ENCODE measurements at regions not wholly inside any gene's neighbourhood (a gene's known extent, or its start where the extent isn't known, plus 50 kb on each side); places are given as distances from the start of the nearest gene placed in this dataset.

- no peaks in the 10 kb centered on the region for H3K27me3 ChIP-seq (ENCODE audit: control insufficient read depth in 4 of 4, insufficient read depth in 4 of 4, low read length in 3 of 4)
- 90% methylated on average over 1 of the region's 1 CpG for WGBS
- no peaks in the 10 kb centered on the region for H3K36me3 ChIP-seq (ENCODE audit: control insufficient read depth in 4 of 4, insufficient read depth in 3 of 4, low read depth in 1 of 4, low read length in 3 of 4)
- H3K9me3 ChIP-seq (ENCODE audit: control insufficient read depth in 4 of 4, low read length in 3 of 4), result no peaks in the 10 kb centered on the region
- DNase-seq (ENCODE audit: low spot score), result no peak
- no peak overlapping the region for H3K4me3 ChIP-seq (ENCODE audit: low read depth in 1 of 3, low read length in 3 of 3)
- H3K4me1 ChIP-seq (ENCODE audit: control insufficient read depth in 4 of 4, insufficient read depth in 4 of 4, low read length in 3 of 4), result no peaks in the 10 kb centered on the region
- H3K9ac ChIP-seq (ENCODE audit: low read depth in 1 of 2, low read length in 2 of 2), result no peak overlapping the region
- no peak for TF ChIP-seq FOXA1 (IDR thresholded peaks at IDR 0.05)
- TF ChIP-seq SP1 (IDR thresholded peaks at IDR 0.05), result no peak
- TF ChIP-seq JUND (IDR thresholded peaks at IDR 0.05), result no peak
- no peak for TF ChIP-seq YY1 (IDR thresholded peaks at IDR 0.05)
- no peak for TF ChIP-seq ZBTB33 (IDR thresholded peaks at IDR 0.05)
- no peak for TF ChIP-seq NR2F2 (IDR thresholded peaks at IDR 0.05)
- no peak for TF ChIP-seq RXRA (IDR thresholded peaks at IDR 0.05)
- no peak for TF ChIP-seq HNF4A (conservative IDR thresholded peaks at IDR 0.05)
- no peak for TF ChIP-seq HNF4G (IDR thresholded peaks at IDR 0.05)
- no peak for TF ChIP-seq TAF1 (conservative IDR thresholded peaks at IDR 0.05)
- no peak for TF ChIP-seq REST (IDR thresholded peaks at IDR 0.05)
- H3K27ac ChIP-seq (ENCODE audit: low read depth in 1 of 2, low read length in 2 of 2), result no peak overlapping the region
These were observed 811.6 kb upstream of the ZNF608 start for GRCh38 chr5:125558016-125558415.

GRCh38 chr5:125558466-125558865, 812.0 kb upstream of the ZNF608 start:
- Histone ChIP-seq H3K27me3 (ENCODE audit: control insufficient read depth in 4 of 4, insufficient read depth in 4 of 4, low read length in 3 of 4) (no peaks in the 10 kb centered on the region), H3K27ac (ENCODE audit: low read depth in 1 of 2, low read length in 2 of 2) (no peak overlapping the region), H3K4me1 (ENCODE audit: control insufficient read depth in 4 of 4, insufficient read depth in 4 of 4, low read length in 3 of 4) (no peaks in the 10 kb centered on the region), H3K9ac (ENCODE audit: low read depth in 1 of 2, low read length in 2 of 2) (no peak overlapping the region), H3K9me3 (ENCODE audit: control insufficient read depth in 4 of 4, low read length in 3 of 4) (no peaks in the 10 kb centered on the region), H3K4me3 (ENCODE audit: low read depth in 1 of 3, low read length in 3 of 3) (no peak overlapping the region), H3K36me3 (ENCODE audit: control insufficient read depth in 4 of 4, insufficient read depth in 3 of 4, low read depth in 1 of 4, low read length in 3 of 4) (no peaks in the 10 kb centered on the region)
- WGBS, result 90% methylated on average over 3 of the region's 3 CpGs
- TF ChIP-seq REST (IDR thresholded peaks at IDR 0.05), result no peak
- no peak for TF ChIP-seq HNF4A (conservative IDR thresholded peaks at IDR 0.05)
- TF ChIP-seq JUND (IDR thresholded peaks at IDR 0.05), result no peak
- TF ChIP-seq SP1 (IDR thresholded peaks at IDR 0.05), result no peak
- no peak for TF ChIP-seq FOXA2 (IDR thresholded peaks at IDR 0.05)
- TF ChIP-seq NR2F2 (IDR thresholded peaks at IDR 0.05), result no peak
- no peak for TF ChIP-seq RAD21 (IDR thresholded peaks at IDR 0.05)
- no peak for TF ChIP-seq YY1 (IDR thresholded peaks at IDR 0.05)
- no peak for TF ChIP-seq GABPA (IDR thresholded peaks at IDR 0.05 in 1 of 2, conservative IDR thresholded peaks at IDR 0.05 in 1 of 2)
- TF ChIP-seq FOXA1 (IDR thresholded peaks at IDR 0.05), result no peak
- TF ChIP-seq HNF4G (IDR thresholded peaks at IDR 0.05), result no peak
- TF ChIP-seq ZBTB33 (IDR thresholded peaks at IDR 0.05), result no peak
- no peak for TF ChIP-seq EGR1 (IDR thresholded peaks at IDR 0.05; ENCODE audit: low read depth in 2 of 2)
- TF ChIP-seq TAF1 (conservative IDR thresholded peaks at IDR 0.05), result no peak
- no peak for TF ChIP-seq CTCF (IDR thresholded peaks at IDR 0.05; ENCODE audit: low read depth, low read length, missing input control)
- DNase-seq (ENCODE audit: low spot score), result no peak

Data from liver (tissue), 8 donors.